NOMO-1 treated with DMSO at 0.1 percent for 48 hours (cell line): ENCODE measurements at regions not wholly inside any gene's neighbourhood (a gene's known extent, or its start where the extent isn't known, plus 50 kb on each side); places are given as distances from the start of the nearest gene placed in this dataset.

Experiments used
- DNase-seq: peaks from one replicate; lab custom pipeline; 2025; ENCODE audit not compliant: unreplicated experiment; lab: John Stamatoyannopoulos, UW

DNA sequence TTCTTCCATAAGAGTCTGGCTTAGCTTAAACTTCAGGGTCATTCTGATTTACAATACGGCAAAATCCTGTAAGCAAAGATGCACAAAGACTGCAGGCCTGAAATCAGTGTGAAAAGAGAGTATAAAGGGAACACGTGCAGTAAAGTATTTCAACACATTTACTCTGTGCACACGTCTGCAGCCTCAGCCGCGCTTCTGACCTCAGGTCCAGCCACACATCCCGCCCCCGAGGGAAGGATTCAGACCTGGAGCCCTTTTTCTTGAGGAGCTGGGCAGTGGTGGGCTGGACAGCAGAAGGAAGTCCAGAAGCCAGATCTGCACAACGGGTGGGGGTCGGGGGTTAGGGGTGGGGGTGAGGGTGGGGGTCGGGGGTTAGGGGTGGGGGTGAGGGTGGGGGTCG is 58.9 kb upstream of the FAM20C start:
- peak; percentile 28 for DNase-seq

DNA sequence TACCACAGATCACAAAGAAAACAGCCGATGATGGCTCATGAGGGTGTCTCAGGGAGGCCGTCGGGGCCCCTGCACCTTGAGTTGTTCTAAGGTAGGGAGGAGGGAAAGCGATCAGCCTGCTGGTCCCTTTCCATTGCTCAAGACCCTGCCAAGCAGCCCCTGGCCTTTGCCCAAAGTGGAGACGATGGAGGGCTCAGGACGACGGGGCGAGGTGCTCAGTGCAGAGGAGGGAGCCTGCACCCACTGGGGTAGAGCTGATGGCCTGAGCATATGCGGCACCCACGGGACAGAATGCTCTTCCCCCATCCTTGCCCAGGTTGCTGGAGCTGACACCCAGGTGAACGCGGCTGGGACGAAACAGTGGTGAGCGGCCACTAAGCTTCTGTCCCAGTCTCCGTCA is 58.3 kb upstream of the FAM20C start:
- DNase-seq: no peak

DNA sequence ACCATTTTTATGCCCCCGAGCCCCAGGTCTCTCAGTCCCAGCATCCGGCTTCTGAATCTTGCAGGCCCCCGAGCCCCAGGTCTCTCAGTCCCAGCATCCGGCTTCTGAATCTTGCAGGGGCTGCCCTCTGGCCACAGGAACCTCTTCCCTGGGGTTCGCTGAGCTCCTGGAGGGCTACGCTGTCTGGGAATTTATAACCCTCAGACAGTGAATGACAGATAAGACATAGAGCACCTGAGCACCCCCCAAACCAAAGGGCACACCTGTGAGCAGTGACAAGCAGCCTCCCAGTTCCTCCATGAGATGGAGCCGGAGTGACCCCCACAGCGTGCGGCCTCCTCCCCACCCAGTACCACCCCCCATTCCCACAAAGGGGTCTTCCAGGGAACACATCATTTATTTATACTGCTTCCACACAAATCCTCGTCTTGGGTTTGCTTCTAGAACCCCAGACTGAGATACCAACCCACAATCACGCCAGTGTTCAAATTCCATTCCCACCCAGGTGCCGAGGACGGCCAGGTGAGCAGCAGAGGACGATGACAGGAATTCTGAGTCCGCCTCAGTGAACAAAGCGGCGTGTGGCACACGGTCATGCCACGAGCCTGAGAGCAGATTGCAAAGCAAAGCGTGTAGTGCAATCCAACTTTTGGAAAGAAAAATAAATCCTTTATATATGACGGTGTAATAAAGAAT is 57.7 kb upstream of the FAM20C start:
- DNase-seq: no peak

DNA sequence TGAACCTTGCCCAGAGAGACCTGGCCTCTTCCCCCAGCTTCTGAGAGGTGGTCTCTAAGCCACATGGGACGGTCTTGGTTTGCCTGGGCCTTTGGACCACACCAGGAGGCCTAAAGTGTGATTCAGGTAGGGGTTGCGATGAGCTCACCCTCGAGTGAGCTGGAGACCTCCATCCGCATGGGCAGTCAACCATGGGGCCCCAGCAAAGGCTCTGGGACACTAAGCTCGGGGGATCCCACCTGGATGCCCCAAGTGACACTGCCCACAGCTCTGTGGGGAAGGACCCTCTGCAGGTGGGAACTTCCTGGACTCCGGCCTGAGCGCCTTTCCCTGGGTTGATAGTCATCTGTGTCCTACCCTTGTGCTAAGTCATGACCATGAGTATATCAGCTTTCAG is 57.1 kb upstream of the FAM20C start:
- no peak for DNase-seq

DNA sequence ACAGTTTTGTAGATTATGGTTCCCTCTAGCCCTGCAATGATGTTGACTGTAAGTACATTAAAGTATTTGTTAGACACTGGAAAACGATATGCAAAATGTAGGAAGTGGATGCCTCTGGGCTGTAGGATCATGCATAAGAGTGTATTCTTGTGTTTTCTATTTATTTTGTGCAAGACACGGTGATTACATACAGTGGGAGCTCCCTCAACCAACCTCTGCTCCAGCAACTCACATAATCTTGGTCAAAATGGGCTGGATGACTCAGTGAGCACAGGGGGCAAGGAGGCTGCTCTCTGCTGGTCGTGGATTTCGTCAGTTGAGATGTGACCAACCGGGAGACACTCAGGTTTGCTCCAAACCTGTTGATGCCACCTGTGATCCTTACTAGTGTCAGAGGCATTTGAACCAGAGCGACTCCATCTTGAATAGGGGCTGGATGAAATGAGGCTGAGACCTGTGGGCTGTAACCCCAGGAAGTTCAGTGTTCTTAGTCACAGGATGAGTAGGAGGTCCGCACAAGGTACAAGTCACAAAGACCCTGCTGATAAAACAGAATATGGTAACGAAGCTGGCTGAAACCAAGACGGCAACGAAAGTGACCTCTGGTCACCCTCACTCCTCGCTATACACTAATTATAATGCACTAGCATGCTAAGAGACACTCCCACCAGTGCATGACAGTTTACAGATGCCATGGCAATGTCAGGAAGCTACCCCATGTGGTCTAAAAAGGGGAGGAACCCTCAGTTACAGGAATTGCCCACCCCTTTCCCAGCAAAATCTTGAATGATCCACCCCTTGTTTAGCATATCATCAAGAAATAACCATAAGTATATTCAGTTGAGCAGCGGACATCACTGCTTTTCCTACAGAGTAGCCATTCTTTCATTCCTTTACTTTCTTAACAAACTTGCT is 56.4 kb upstream of the FAM20C start:
- no peak for DNase-seq

DNA sequence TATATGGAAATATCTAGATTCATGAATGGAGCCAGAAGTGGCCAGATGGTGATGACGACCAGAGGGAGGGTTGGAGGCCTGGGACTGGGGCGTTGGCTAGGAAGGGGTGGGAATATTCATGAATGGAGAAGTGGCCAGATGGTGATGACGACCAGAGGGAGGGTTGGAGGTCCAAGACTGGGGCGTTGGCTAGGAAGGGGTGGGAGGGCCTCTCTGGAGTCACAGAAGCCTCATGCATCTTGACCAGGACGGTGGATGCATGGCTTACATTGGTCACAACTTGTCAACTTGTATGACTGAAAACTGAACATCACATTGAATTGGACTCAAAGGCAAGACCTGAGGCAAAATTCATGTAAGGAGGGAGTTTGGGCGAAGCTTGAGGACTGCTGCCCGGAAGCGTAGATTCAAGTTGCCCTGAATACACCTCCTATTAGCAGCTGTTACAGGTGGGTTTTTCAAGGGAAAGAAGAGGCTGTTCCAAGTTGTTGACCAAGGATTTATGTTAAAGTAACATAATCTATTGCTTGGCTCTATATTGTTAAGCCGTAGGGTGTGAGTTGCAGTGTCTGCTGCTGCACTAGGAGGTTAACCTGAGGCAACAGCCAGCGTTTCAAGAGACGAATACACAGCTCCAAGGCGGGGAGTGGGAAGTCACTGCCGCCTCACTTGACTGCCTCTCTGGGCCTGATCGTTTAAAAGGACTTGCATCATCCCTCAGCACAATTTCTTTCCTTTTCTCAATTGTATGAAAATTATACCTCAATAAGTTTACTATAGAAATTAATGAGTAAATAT is 55.1 kb upstream of the FAM20C start:
- peak; percentile 30 for DNase-seq

DNA sequence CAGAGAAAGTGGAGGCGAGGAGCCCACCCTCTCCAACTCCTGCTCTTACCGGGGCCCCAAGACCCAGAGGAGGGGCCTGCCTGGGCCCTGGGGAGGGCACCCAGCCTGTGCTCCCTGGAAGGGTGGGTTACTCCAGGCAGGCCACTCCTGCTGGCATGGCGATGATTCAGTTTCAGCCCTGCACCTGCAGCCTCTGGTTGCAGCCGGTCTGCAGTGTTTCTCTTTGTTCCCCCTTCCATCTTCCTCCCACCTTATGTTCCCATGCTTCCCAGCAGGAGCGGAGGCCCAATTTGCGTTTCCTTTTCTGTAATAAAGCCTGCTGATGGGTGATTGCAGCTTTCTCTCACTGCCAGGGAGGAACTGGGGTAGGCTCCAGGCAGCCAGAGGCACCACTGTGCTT is 53.2 kb upstream of the FAM20C start:
- DNase-seq: no peak

DNA sequence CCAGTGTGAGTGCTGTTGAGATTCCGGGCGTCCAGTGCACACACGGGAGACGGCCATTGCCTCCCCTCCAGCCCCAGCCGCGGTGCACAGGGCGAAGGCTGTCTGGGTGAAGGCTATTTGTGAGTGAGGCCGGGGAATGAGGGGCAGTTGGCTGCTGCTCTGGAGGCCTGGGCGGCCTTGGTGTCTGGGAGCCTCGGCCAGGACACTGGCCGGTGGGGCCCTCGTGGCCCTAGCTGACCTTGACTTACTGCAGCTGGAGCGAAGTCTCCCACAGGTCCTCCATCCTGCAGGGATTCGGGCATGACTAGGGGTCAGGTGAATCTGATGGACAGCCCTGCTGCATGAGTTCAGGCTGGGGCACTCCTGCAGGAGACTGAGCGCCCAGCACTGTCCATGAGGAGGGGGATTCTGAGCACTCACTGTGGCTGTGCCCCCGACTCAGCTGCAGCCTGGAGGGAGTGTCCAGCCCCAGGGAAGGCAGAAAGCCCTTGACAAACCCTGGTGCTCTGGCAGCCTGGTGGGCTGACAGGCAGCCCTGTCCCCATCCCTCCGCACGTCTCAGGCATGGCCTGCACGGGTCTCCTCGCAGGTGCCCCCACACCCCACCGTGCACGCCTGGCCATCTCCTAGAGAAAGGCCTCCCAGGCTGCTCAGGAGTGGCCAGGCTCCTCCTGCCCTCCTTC is 52.7 kb upstream of the FAM20C start:
- DNase-seq: no peak

DNA sequence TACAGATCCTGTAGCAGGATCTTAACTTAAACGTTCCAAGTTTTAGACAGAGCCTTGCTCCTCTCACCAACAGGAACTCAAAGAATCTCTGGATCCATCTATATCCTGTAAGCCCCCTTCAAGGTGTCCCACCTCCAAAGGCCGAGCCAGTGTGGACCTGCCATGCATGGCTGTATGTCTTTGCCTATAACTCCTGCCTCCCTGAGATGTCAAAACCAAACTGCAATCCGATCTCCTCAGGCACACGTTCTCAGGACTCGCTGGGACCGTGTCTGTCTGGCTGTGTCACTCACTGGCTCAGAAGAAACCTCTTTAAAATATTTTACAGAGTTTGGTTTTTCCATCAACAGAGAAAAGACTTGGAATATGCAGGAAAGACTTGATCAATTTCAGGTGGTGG is 51.4 kb upstream of the FAM20C start:
- DNase-seq: no peak

DNA sequence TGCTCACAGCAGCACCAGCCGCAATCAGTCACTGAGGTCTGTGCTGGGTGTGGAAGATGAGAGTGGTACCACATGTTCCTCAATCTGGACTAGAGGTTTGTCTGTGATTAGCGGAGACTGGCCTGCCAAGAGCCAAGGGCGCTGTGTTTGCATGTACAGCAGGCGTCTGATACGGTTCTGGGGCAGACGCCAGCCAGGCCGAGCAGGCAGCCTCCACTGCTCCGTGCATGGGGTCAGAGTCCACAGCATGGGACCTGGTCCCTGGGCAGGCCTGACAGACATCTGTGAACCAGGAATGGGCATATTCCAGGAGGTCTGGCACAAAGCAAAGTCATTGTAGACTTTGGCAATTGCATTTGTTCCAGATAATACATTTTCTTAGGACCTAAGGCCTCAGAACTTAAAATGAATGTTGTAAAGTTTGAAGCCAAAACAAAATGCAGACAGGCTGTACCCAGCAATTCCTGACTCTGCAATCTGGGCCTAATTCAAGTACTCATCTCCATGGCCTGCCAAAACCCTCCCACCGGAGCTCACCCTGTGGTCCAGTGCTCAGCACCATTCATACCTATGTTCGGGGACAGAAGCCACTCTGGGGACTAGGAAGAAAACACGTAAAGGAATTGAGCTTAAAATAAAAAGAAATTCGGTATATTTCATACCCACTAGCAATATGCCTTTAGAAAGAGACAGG is 50.0 kb upstream of the FAM20C start:
- no peak for DNase-seq
